ENCODE measurements at regions not wholly inside any gene's neighbourhood (a gene's known extent, or its start where the extent isn't known, plus 50 kb on each side); places are given as distances from the start of the nearest gene placed in this dataset.

GRCh38 chr11:110985547-110985946 lies 260.0 kb upstream of the POU2AF2 start:
- TF ChIP-seq, protein P1, sequence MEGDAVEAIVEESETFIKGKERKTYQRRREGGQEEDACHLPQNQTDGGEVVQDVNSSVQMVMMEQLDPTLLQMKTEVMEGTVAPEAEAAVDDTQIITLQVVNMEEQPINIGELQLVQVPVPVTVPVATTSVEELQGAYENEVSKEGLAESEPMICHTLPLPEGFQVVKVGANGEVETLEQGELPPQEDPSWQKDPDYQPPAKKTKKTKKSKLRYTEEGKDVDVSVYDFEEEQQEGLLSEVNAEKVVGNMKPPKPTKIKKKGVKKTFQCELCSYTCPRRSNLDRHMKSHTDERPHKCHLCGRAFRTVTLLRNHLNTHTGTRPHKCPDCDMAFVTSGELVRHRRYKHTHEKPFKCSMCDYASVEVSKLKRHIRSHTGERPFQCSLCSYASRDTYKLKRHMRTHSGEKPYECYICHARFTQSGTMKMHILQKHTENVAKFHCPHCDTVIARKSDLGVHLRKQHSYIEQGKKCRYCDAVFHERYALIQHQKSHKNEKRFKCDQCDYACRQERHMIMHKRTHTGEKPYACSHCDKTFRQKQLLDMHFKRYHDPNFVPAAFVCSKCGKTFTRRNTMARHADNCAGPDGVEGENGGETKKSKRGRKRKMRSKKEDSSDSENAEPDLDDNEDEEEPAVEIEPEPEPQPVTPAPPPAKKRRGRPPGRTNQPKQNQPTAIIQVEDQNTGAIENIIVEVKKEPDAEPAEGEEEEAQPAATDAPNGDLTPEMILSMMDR (IDR thresholded peaks at IDR 0.05 in 4 of 5, conservative IDR thresholded peaks at IDR 0.05 in 1 of 5): no peak
- no peak for TF ChIP-seq POLR2A (IDR thresholded peaks at IDR 0.05)
